ENCODE measurements at regions not wholly inside any gene's neighbourhood (a gene's known extent, or its start where the extent isn't known, plus 50 kb on each side); places are given as distances from the start of the nearest gene placed in this dataset.

DNA sequence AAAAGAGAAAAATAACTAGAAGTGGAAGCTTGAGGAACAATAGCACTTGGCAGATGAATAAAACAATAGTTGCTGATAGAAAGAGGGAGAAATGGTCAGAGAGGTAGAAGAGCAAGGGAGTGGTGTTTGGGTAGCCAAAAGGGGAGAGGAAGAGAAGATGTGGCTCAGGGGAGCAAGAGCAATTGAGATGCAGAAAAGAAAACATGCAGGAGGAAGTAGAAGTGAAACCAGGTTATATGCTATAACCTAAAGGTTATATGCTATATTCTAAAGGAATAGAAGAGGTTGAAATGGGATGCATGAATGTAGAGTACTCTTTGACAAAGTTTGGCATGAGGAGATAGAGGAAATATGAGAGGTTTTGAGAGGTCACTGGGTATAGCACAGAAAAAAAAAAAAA is 759.5 kb downstream of the SATB2 start:
- DNase-seq, result no peak

DNA sequence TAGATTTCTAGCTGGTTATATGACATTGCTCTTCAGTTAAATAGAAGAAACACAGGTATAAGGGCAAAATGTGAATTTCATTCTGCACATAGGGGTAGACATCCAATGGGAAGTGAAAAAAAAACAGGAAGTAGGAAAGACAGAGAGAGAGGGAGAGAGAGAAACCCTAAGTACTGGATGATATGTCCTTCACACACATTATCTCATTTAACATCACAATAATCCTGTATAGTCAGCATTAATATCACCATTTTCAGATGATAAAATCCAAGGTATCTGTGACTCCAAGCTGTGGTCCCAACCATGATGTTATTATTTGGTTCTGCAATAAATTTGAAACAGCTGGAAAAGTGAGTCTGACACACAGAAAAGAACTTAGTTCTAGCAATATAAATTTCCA is 759.9 kb downstream of the SATB2 start:
- no peak for DNase-seq

DNA sequence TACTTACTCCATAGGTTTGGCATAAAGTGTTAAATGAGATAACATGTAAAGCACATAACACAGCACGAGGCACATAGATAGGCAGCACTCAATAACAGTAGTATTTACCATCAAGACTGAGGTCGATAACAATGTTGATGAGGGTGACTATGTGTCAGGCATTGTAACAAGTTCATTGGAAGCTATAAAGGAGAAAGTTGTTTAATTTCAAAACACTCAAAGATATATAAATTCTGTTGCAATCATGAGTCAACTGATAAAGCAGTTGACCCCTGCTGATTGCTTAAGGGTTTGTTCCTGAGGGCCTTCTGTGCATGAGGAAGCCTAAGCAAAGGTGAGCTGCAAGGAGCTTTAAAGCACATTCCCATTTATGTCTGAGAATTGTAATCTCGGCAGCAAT is 760.5 kb downstream of the SATB2 start:
- no peak for DNase-seq

DNA sequence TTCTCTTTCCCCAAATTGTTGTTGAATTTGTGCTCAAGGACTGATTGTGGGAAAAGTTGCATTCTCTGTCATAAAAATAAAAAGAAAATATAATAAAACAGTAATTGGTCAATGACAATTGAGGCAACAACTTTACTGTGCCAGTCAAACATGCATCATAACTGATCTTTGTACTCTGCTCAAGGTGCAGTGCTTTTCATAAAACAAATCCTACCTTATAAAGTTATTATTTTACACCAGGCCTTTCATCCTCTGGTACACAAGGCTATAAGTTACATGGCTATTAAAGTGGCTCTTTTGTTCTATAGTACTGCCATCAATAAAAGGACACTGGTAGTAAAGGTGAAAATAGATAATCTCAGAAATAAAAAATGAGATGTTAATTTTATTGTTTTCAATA is 761.9 kb downstream of the SATB2 start:
- no peak for DNase-seq

DNA sequence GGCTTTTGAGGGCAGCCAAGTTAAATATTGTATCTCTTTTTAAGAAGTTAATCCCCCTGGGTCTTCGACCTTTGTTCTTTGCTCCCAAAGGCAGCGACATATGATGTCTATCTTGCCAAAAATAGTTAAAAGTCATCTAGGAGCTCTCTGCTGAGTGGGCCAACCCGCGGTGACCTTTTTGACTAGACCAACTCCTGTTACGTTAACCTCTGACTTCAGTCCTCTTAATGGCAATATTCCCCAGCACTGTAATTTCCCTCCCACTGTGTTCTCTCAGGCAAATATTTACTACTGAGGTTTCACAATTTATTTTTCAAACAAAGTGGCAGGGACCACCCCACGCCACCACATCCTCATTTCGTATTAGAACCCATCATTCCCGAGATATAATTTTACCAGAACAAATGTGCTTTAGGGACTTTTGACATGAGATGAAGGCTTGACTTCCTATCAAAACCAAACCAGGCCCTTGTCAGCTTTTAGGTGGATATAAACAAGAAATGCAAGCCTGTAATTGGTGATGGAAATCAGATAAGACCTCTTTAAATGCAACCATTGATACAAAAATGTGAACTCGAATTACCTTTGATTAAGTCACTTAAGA is 764.7 kb downstream of the SATB2 start:
- DNase-seq, result no peak

DNA sequence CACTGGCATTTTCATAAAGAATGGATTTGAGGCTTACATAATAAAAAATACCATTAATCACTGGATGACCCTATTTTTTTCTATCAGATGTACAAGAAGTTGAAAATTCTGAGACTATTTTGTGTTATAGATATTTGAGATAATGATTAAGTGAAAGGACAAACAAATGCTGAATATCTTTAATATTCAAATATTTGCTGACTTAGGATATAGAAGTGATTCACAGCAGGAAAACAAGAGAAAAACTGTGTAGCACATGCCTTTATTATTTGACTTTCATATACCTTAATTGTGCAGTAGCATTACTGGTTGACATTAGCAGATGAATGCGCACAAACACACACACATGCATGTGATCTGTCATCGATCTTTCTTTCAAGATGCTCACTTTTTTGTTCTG is 766.5 kb downstream of the SATB2 start:
- DNase-seq, result no peak

DNA sequence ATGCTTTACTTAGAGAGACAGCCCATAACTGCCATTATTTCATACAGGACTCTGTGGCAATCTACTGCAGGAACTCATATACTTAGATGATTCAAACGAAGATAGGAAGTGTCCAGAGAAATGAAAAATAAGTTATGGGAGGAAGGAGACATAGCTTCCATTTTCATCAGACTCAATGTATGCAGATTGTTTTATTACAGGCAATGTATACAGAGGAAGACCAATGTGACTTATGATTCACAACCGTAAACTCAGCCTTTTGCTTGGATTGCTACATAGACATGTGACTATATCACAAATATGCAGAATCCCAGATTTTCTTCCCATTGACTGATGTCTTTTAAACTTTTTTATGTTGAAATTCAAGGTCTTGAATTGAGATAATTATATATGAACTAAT is 793.4 kb downstream of the SATB2 start:
- DNase-seq, result no peak

DNA sequence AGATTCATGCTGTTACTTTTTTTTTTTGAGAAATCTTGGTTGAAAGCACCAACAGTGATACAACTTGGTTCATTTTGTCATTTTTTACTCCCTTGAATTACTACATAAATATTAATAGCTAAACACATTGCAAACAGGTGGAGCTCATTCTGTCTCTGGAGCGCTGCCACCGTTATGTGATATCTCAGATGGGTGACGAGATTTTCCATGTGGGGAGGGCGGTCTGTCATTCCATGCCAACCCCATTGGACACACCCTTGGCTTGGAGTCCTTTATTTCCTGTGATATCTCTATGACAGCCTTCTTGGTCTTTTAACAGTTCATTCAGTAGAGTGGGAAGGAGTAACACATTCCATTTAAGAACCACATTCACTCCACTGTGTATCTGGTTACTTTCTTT is 794.8 kb downstream of the SATB2 start:
- DNase-seq, result no peak

DNA sequence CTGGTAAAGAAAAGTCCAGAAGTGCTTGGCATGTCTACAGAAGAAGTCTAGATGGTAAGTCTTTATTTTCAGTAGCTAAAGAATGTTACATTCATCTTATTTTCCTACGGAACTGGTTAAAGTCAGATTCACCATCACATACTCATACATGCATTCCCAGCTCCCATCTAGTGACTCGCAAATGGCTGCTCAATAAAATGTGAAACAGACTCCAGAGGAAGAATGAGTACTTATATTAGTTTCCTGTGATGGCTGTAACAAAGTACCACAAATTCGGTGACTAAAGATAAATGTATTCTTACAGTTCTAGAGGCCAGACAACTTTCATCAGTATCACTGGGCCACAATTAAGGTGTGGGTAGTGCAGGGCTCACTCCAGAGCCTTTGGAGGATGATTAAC is 797.2 kb downstream of the SATB2 start:
- DNase-seq, result no peak

DNA sequence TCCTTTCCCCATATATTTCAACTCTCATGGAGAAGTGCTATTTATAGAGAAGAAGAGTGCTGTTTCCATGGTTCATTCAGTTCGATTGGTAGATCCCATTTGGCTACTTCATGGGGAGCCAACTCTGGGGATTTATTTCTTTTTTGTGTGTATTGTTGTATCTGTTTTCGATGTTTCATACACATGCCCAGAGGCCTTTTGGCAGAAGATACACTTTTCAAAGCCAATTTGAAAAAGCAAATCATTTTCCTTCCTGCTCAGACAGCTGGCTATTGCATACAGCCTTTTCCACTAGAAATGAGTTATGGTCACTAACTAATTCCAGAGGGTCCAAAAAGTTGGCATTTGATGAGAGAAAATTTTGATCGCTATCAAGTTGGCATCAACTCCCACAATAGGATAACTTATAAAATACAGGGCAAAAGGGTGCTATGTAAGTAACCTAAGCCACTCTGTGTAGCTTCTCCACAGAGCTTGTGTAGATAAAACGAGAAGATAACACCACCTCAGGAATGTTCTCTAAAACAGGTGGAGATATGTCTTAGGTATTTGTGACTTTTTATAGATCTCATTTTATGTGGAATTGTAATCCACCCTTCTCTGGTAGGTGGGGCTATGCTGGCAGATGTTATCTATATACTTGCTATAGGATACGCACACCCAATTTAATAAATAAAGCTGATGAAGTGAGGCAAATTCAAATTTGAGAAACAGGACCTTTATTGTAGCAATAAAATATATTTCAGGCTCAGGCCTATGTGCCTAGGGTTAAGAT is 798.5 kb downstream of the SATB2 start:
- DNase-seq, result no peak

DNA sequence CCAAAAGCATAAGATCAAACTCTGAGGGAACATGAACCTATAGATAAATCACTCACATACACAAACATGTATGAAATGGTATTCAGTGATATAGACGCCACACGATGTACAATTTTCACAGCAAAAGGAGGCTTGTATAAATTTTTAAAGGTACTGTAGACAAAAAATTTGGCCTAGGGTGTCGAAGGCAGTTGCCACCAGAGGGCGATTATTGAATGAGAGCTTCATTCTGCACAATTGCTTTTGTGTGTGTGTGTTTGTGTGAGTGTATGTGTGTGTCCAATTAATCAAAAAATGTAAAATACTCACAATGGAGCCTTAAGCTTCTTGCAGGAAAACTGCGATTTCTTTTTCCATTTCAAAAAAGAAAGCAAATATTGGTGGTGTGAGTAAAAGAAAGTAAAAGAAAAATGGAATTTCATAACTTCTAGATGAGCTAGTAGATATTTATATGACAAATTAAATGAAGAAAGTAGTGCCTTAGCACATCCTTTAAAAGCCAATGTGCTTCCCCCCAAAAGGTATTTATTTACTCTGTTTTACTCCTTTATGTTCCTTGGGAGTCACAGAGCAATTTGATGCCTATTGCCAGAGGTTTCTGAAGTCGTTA is 800.1 kb downstream of the SATB2 start:
- no peak for DNase-seq

DNA sequence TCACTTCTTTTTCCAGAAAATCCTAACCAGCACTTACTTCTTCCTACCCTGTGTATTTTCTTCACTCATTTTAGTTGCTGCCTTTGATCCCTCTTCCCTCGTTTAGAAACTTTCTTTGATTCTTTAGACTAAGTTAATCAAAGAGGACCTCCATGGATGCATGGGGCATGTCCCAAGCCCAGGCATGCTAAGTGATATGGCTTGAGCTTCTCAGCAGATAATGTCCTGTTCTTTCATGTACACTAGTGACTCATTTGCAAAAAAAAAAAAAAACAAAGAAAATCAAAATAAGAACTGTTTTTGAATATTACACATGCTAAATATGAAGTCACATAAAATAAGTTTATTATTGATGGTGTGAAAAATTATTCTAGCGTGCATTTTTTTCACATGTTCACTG is 800.9 kb downstream of the SATB2 start:
- DNase-seq, result no peak

DNA sequence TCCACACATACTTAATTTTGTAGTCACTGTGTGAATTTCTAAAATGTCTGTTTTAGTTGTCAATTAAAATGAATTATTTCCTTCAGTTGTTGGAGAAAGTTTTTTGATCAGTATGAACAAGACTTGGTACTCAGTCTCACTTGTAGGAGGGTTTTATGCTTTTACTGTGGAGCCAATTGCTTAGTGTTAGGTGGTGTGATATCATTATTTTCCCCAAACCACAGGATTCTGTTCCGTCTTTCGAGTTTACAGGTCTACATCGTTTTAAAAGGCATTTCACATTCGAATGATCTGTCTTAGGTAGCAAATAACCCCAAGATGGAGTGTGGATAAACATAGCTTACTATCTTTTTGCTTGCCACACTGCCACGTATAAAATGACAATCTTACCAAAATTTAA is 803.1 kb downstream of the SATB2 start:
- no peak for DNase-seq

DNA sequence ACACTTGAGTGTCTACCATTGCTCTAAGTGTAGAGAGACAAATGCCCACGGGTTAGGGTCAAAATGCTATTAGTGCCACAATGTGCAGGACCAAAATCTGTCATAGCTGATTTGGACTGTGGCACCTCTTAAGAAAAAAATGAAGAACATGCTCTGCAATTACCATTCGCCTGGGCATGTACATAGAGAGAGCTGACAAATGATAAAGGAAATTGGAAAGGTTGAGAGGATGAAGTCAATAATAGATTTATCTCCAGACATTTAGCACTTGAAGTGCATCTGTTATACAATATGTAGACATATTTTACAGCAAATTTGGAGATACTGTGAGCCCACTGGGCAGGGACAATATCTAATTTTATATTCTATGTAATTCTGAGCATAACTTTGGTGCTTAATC is 804.4 kb downstream of the SATB2 start:
- no peak for DNase-seq

DNA sequence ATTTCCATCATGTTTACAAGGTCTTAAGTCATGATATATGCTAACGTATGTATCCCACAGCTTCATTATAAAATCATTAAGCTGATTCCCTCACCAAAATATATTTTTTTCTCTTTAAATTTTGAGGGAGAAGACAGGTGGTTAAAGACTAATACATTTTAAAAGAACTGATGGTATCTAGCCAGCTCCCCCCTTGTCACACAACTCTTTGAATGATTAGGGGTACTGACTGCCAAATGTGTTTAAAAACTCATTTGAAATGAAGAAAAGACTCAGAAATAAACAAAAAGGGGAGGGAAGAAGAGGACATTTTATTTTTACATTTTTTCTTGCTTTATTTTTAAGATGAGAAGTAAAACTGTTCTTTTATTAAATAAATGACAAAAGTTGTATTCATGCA is 805.3 kb downstream of the SATB2 start:
- DNase-seq, result no peak

DNA sequence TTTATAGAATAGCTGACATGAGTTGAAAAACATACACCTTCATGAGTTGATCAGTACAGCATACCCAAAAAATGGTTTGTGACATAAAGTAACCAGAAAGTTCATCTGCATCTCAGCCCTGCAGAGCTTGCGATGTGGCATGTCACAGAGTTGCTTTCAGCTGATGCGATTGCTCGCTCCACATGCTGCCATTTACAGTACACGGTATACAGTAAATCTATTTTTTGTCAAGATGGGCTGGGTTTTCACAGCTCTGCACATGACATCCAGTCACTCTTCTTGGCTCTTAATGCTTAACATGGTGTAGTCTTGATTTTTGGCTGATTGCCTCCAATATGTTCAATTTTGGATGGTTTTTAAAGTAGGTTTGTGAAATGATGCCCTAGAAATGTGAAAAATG is 811.9 kb downstream of the SATB2 start:
- no peak for DNase-seq

DNA sequence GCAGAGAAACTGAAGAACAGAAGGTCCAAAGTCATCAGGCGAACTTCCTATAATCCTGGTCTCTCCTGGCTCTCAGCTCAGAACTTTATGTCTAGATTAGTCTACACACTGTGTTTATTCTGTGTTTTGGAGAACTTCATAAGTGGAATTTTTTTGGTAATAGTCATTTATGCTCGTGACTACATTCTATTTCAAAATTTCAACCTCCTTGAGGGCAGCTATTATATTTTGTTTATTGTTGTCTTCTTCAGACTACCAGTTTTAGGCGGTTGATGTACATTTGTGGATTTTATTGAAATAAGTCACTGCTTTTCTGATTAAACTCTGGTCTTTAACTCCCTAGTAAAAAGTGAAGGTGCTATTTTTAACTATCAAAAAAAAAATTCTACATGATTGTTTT is 816.6 kb downstream of the SATB2 start:
- no peak for DNase-seq

DNA sequence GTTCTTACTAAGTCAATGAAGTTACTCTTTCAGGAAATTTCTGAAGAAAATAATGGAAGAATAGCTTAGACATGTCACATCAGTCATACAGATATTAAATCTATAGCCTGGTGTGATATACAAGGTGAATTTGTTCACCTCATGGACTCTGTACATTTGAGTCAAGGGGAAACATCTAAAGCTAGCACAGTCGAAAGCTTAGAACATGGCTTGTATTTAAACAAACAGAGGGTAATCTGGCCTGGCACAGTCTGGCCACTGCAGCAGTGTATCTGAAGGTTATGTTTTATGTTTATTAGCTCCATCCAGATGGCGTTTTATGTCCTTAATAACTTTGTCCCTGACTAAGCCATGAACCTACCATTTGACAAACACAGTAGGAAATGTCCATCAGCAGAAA is 817.3 kb downstream of the SATB2 start:
- DNase-seq, result no peak

DNA sequence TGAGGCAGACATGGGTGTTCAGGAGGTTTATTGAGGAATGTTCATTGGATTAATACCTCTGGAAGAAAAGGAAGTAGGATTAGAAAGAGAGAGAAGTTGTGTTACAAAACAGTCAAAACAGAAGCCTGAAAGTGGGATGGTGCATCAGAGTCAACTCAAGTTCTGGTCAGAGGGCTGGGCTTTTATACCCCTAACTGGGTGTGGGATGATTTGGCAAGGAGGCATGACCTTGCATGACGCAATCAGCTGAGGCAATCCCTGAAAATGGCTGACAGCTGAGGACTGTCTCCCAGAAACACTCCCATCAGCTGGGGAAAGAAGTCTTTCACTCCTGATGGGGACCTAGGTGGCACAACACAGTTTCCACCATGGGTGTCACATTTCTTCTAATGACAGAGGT is 818.2 kb downstream of the SATB2 start:
- peak in 1 of 2 donors; percentile 21 for DNase-seq

DNA sequence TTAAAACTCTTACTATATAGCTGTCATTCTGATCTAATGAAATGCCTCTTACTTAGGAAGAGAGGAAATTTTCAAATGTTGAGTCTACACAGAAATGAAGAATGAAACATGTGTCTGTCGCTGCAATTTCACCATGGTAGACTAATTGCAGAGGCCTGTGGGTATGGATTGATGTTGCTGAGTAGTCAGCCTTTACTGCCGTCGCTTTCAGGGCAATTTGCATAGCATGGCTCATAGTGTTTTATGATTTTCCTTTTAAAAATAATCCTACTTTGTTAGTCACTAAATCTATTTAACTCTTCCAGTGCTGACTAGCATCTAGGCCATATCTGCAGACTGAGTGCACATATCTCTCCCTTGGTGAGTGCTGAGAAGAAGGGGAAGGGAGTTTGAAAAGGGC is 819.2 kb downstream of the SATB2 start:
- DNase-seq, result no peak

DNA sequence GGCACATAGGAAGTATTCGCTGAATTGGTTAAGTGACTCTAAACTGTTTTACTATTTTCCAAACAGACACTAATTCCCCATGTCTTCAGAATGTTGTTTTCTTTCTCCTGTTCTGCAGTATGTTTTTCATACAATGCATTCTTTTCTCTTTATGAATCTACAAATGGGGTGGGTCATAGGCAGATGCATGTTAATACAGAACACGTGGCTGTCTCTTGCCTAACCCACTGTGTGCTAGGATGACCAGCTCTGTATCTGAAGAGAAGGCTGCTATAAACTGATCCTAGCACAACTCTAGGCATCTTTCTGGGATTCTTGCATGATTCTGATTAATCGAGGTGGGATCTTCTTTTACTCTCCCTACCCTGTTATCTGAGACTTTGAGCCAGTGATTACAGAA is 826.0 kb downstream of the PLCL1 start:
- DNase-seq, result no peak

DNA sequence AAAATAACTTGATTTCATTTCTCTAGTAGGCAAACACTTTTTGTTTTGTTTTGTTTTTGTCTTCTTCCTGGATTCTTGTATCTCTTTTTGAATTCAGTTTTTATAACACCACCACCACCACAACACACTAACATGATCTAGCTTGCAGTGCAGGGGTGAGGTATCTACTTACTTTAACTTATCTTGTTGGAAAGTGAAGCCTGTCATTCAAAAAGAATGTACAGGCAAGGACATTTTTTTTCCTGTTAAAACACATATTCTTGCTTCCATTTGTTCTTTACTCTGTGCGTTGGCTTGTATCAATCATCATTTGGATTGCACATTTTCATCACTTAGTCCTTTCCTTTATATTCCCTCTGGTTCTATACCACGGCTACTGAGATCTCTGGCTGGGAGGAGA is 824.2 kb downstream of the PLCL1 start:
- DNase-seq, result no peak

DNA sequence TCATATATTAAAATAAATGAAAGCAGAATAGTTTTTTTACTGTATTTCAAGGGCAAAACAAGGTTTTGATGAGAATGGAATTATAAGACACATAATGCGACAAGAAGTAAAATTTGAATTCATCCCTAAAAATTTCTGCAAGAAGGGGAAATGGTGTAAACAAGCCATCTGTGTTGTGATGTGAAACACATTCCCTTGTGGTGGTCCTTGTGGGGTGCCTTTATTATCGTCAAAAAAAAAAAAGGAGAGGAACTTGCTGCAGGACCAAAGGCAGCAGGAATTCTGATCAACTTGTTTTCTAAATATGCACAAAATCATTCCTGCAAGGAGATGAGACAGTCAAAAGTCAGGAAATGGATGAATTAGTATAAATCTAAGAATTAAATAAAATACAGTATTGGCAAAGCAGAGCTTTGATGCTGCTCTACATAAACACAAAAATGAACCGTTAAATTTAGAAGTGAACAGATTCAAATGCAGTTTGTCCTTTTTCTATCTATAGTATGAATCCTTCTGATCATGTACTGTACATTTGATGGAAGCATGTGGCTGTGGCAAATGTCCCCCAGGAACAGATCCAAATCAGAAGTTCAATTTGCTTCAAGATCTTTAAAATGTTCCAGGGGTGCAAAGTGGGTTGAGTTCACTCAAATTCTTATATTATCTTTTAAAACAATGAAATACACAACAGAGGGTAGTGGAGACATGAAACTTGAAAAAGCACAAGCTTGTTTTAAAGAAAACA is 818.8 kb downstream of the PLCL1 start:
- no peak for DNase-seq

DNA sequence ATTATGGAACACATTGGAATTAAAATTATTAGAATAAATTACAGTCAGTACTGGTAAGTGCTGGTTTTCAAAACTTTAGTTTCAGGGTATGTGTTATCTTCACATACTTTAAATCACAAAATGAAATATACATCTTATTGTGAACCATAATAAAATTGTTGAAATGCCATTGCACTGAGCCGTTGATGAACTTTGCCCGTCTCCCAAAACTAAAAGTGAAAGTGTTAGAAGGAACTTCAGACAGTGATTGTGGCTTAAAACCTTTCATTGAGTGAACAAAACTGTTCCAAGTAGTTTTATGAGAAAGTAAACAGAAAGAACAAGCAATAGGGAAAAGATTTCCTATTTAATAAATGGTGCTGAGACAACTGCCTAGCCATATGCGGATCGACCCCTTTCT is 811.6 kb downstream of the PLCL1 start:
- DNase-seq, result no peak
